ENCODE measurements at regions not wholly inside any gene's neighbourhood (a gene's known extent, or its start where the extent isn't known, plus 50 kb on each side); places are given as distances from the start of the nearest gene placed in this dataset.
"Not testable (repeated sequence)": the region's sequence is repeated elsewhere in the genome, so short reads cannot be mapped to it uniquely, and the experiment has no call there.

GRCh38 chr16:51261919-51262318, 110.8 kb upstream of the SALL1 start:
- DNase-seq (ENCODE audit: low read depth in 2 of 2): no peak

- no peak for DNase-seq (ENCODE audit: low read depth in 2 of 2)
Observed at GRCh38 chr16:51255349-51255972, 104.4 kb upstream of the SALL1 start.

GRCh38 chr16:51254390-51254789, 103.3 kb upstream of the SALL1 start:
- not testable (repeated sequence) for DNase-seq (ENCODE audit: low read depth in 2 of 2)

- no peak for DNase-seq (ENCODE audit: low read depth in 2 of 2)
Observed at GRCh38 chr16:51248217-51248616, 97.1 kb upstream of the SALL1 start.

GRCh38 chr16:51245658-51245995, 94.6 kb upstream of the SALL1 start:
- DNase-seq (ENCODE audit: low read depth in 2 of 2): no peak

- DNase-seq (ENCODE audit: low read depth in 2 of 2): no peak
Observed at GRCh38 chr16:51244887-51245657, 94.0 kb upstream of the SALL1 start.

- DNase-seq (ENCODE audit: low read depth in 2 of 2): no peak
Observed at GRCh38 chr16:51243936-51244436, 92.9 kb upstream of the SALL1 start.

GRCh38 chr16:51242296-51242994, 91.4 kb upstream of the SALL1 start:
- no peak for DNase-seq (ENCODE audit: low read depth in 2 of 2)

- no peak for DNase-seq (ENCODE audit: low read depth in 2 of 2)
Observed at GRCh38 chr16:51239196-51239595, 88.1 kb upstream of the SALL1 start.

- DNase-seq (ENCODE audit: low read depth in 2 of 2): no peak
Observed at GRCh38 chr16:51237861-51238378, 86.8 kb upstream of the SALL1 start.

- no peak for DNase-seq (ENCODE audit: low read depth in 2 of 2)
Observed at GRCh38 chr16:51237207-51237606, 86.1 kb upstream of the SALL1 start.

GRCh38 chr16:51236583-51236982, 85.5 kb upstream of the SALL1 start:
- DNase-seq (ENCODE audit: low read depth in 2 of 2): no peak

- no peak for DNase-seq (ENCODE audit: low read depth in 2 of 2)
Observed at GRCh38 chr16:51231702-51232101, 80.6 kb upstream of the SALL1 start.

- DNase-seq (ENCODE audit: low read depth in 2 of 2): not testable (repeated sequence)
Observed at GRCh38 chr16:51230035-51230434, 79.0 kb upstream of the SALL1 start.

- no peak for DNase-seq (ENCODE audit: low read depth in 2 of 2)
Observed at GRCh38 chr16:51228097-51228659, 77.1 kb upstream of the SALL1 start.

GRCh38 chr16:51225878-51226277, 74.8 kb upstream of the SALL1 start:
- DNase-seq (ENCODE audit: low read depth in 2 of 2): no peak

GRCh38 chr16:51224317-51224716, 73.2 kb upstream of the SALL1 start:
- no peak for DNase-seq (ENCODE audit: low read depth in 2 of 2)

- no peak for DNase-seq (ENCODE audit: low read depth in 2 of 2)
Observed at GRCh38 chr16:51222016-51222415, 70.9 kb upstream of the SALL1 start.

- no peak for DNase-seq (ENCODE audit: low read depth in 2 of 2)
Observed at GRCh38 chr16:51211148-51211547, 60.1 kb upstream of the SALL1 start.

- DNase-seq (ENCODE audit: low read depth in 2 of 2): no peak
Observed at GRCh38 chr16:51210087-51210486, 59.0 kb upstream of the SALL1 start.

GRCh38 chr16:51201604-51202003, 50.5 kb upstream of the SALL1 start:
- DNase-seq (ENCODE audit: low read depth in 2 of 2): no peak
